IMR-90 (cell line): ENCODE measurements at regions not wholly inside any gene's neighbourhood (a gene's known extent, or its start where the extent isn't known, plus 50 kb on each side); places are given as distances from the start of the nearest gene placed in this dataset.

Experiments used
- ATAC-seq: fragments of 200-7000 bp; cut with Tn5 transposase; 2 replicates; pipeline ENCODE4 v1.9.1; 2020; ENCODE audit warnings: low read depth, mild to moderate bottlenecking, moderate library complexity
- BruUV-seq: library from RNA; stranded (reverse); fragments of 400-500 nt; replicated peaks from 2 replicates; lab custom pipeline; 2021; lab: Mats Ljungman, UMichigan
- CTCF ChIA-PET: fragments of 300-600 bp; formaldehyde crosslinking; extraction: SDS; loops from one replicate; lab custom pipeline; 2021; ENCODE audit warnings: antibody characterized with exemption; lab: Yijun Ruan, JAX
- POLR2A ChIA-PET: fragments of 300-600 bp; sonication (Branson Sonifier 250); formaldehyde crosslinking; loops from one replicate; lab custom pipeline; 2022; ENCODE audit warnings: antibody characterized with exemption; ENCODE audit not compliant: unreplicated experiment; lab: Charles Lee
- DNase-seq: peaks from one replicate; pipeline ENCODE4 v3.0.0; 2013
- H2AFZ ChIP-seq: replicated peaks from 2 replicates; pipeline ENCODE3; 2013; ENCODE audit warnings: low read length, mild to moderate bottlenecking; ENCODE audit not compliant: poor library complexity
- H2AK5ac ChIP-seq: 2 replicates; pipeline ENCODE4 v1.6.1; 2013; ENCODE audit warnings: low read depth, low read length, inconsistent platforms
- H2AK9ac ChIP-seq: replicated peaks from 2 replicates; pipeline ENCODE3; 2013; ENCODE audit warnings: mild to moderate bottlenecking, low read depth, low read length, moderate library complexity; ENCODE audit not compliant: poor library complexity
- H2BK120ac ChIP-seq: 2 replicates; pipeline ENCODE4 v1.6.1; 2013; ENCODE audit warnings: low read depth, low read length, inconsistent platforms
- H2BK15ac ChIP-seq: 3 replicates; pipeline ENCODE4 v1.6.1; 2013; ENCODE audit warnings: low read depth, low read length, inconsistent platforms
- H2BK20ac ChIP-seq: 2 replicates; pipeline ENCODE4 v1.6.1; 2013; ENCODE audit warnings: low read depth, mild to moderate bottlenecking, inconsistent platforms, low read length, moderate library complexity
- H2BK5ac ChIP-seq: 2 replicates; pipeline ENCODE4 v1.6.1; 2013; ENCODE audit warnings: mild to moderate bottlenecking, low read depth, low read length, inconsistent platforms; ENCODE audit not compliant: poor library complexity, severe bottlenecking
- H3K14ac ChIP-seq: replicated peaks from 2 replicates; pipeline ENCODE4 v1.6.1; 2013; ENCODE audit warnings: low read depth, low read length, inconsistent platforms
- H3K18ac ChIP-seq: 2 replicates; pipeline ENCODE4 v1.6.1; 2013; ENCODE audit warnings: low read depth, low read length, control low read depth
- H3K23ac ChIP-seq: 2 replicates; pipeline ENCODE4 v1.6.1; 2013; ENCODE audit warnings: low read depth, low read length, inconsistent platforms
- H3K27ac ChIP-seq: 2 replicates; pipeline ENCODE4 v1.5.1; 2013; ENCODE audit warnings: mild to moderate bottlenecking, control low read depth, low read length; ENCODE audit not compliant: insufficient read depth
- H3K27me3 ChIP-seq: 2 replicates; pipeline ENCODE4 v1.6.1; 2013; ENCODE audit warnings: low read length; ENCODE audit not compliant: control insufficient read depth, insufficient read depth
- H3K36me3 ChIP-seq: 2 replicates; pipeline ENCODE4 v1.6.1; 2013; ENCODE audit warnings: low read length, mixed read lengths; ENCODE audit not compliant: control insufficient read depth, insufficient read depth
- H3K4ac ChIP-seq: 2 replicates; pipeline ENCODE4 v1.6.1; 2013; ENCODE audit warnings: low read depth, low read length, inconsistent platforms
- H3K4me1 ChIP-seq: 2 replicates; pipeline ENCODE4 v1.6.1; 2013; ENCODE audit warnings: low read length, mixed read lengths; ENCODE audit not compliant: control insufficient read depth, insufficient read depth
- H3K4me2 ChIP-seq: 2 replicates; pipeline ENCODE4 v1.6.1; 2013; ENCODE audit warnings: low read depth, mild to moderate bottlenecking, control low read depth, low read length, moderate library complexity
- H3K4me3 ChIP-seq: 2 replicates; pipeline ENCODE4 v1.5.1; 2013; ENCODE audit warnings: low read depth, mild to moderate bottlenecking, control low read depth, low read length, moderate library complexity; ENCODE audit not compliant: insufficient read depth
- H3K56ac ChIP-seq: 2 replicates; pipeline ENCODE4 v1.6.1; 2013; ENCODE audit warnings: low read length, inconsistent platforms; ENCODE audit not compliant: insufficient read depth; ENCODE audit errors: extremely low read depth
- H3K79me1 ChIP-seq, 2 experiments: 2 replicates each; pipeline ENCODE4 v1.6.1; 2013; ENCODE audit warnings: low read length in 2 of 2, inconsistent platforms in 1 of 2, low read depth in 1 of 2
- H3K9ac ChIP-seq: 2 replicates; pipeline ENCODE4 v1.6.1; 2013; ENCODE audit warnings: low read depth, low read length, control low read depth
- H3K9me1 ChIP-seq: 2 replicates; pipeline ENCODE4 v1.6.1; 2013; ENCODE audit warnings: low read length, inconsistent platforms; ENCODE audit not compliant: insufficient read depth
- H3K9me3 ChIP-seq: 2 replicates; pipeline ENCODE4 v1.6.1; 2013; ENCODE audit warnings: low read length; ENCODE audit not compliant: control insufficient read depth, insufficient read depth
- H4K20me1 ChIP-seq: 2 replicates; pipeline ENCODE4 v1.6.1; 2013; ENCODE audit warnings: low read length, inconsistent platforms; ENCODE audit not compliant: insufficient read depth
- H4K5ac ChIP-seq: 2 replicates; pipeline ENCODE4 v1.6.1; 2013; ENCODE audit warnings: mild to moderate bottlenecking, low read depth, low read length, control low read depth
- H4K8ac ChIP-seq, 2 experiments: 2 replicates each; pipeline ENCODE4 v1.6.1; 2013; ENCODE audit warnings: low read depth in 2 of 2, low read length in 2 of 2, control low read depth in 1 of 2, inconsistent platforms in 1 of 2
- H4K91ac ChIP-seq: 2 replicates; pipeline ENCODE4 v1.6.1; 2013; ENCODE audit warnings: low read depth, low read length, inconsistent platforms; ENCODE audit not compliant: insufficient read depth
- BHLHE40 ChIP-seq: fragments of 150-350 bp; IDR thresholded peaks from 2 replicates; pipeline ENCODE4 v1.6.1; 2016; ENCODE audit warnings: mild to moderate bottlenecking, low read depth, low read length
- CEBPB ChIP-seq: IDR thresholded peaks from 2 replicates; pipeline ENCODE4 v1.6.1; 2012; ENCODE audit warnings: low read depth, low read length, improper control_type of control experiment
- CHD1 ChIP-seq: IDR thresholded peaks from 2 replicates; pipeline ENCODE4 v1.6.1; 2012; ENCODE audit warnings: low read depth, low read length, improper control_type of control experiment
- CTCF ChIP-seq: conservative IDR thresholded peaks from 2 replicates; pipeline ENCODE4 v1.5.1; 2012; ENCODE audit warnings: mild to moderate bottlenecking, low read depth, low read length, improper control_type of control experiment
- ELK1 ChIP-seq: fragments of 150-350 bp; IDR thresholded peaks from 2 replicates; pipeline ENCODE4 v1.6.1; 2016; ENCODE audit warnings: low read depth, mild to moderate bottlenecking, low read length, moderate library complexity, borderline replicate concordance
- FOS ChIP-seq: fragments of 150-350 bp; IDR thresholded peaks from 2 replicates; pipeline ENCODE4 v1.6.1; 2016; ENCODE audit warnings: low read depth, low read length
- MAFK ChIP-seq: IDR thresholded peaks from 2 replicates; pipeline ENCODE4 v1.6.1; 2012; ENCODE audit warnings: low read depth, low read length, improper control_type of control experiment
- MAZ ChIP-seq: IDR thresholded peaks from 2 replicates; pipeline ENCODE4 v1.6.1; 2012; ENCODE audit warnings: low read depth, mild to moderate bottlenecking, low read length, improper control_type of control experiment, moderate library complexity, borderline replicate concordance
- MXI1 ChIP-seq: IDR thresholded peaks from 2 replicates; pipeline ENCODE4 v1.6.1; 2012; ENCODE audit warnings: low read depth, mild to moderate bottlenecking, low read length, moderate library complexity, borderline replicate concordance
- NFE2L2 ChIP-seq: fragments of 150-350 bp; IDR thresholded peaks from 2 replicates; pipeline ENCODE4 v1.6.1; 2016; ENCODE audit warnings: low read depth, mild to moderate bottlenecking, low read length
- POLR2A ChIP-seq: IDR thresholded peaks from 2 replicates; pipeline ENCODE4 v1.6.1; 2012; ENCODE audit warnings: mild to moderate bottlenecking, low read depth, low read length
- RAD21 ChIP-seq: IDR thresholded peaks from 2 replicates; pipeline ENCODE4 v1.6.1; 2012; ENCODE audit warnings: low read length, improper control_type of control experiment
- RCOR1 ChIP-seq: IDR thresholded peaks from 2 replicates; pipeline ENCODE4 v1.6.1; 2012; ENCODE audit warnings: mild to moderate bottlenecking, low read length, improper control_type of control experiment; ENCODE audit not compliant: insufficient replicate concordance
- RFX5 ChIP-seq: IDR thresholded peaks from 2 replicates; pipeline ENCODE4 v1.8.0; 2012; ENCODE audit warnings: low read depth, mild to moderate bottlenecking, low read length, moderate library complexity
- SMC3 ChIP-seq: fragments of 150-350 bp; IDR thresholded peaks from 2 replicates; pipeline ENCODE4 v1.6.1; 2016; ENCODE audit warnings: low read depth, mild to moderate bottlenecking, antibody characterized with exemption, low read length, moderate library complexity
- USF2 ChIP-seq: fragments of 150-350 bp; IDR thresholded peaks from 2 replicates; pipeline ENCODE4 v1.6.1; 2017; ENCODE audit warnings: mild to moderate bottlenecking, antibody characterized with exemption, low read length, low read depth
- WGBS, 2 experiments: methylation state at CpG; one replicate each; pipeline versions ENCODE4 v1.1.5 to v1.1.7; 2013; ENCODE audit warnings: missing lambda C conversion rate in 2 of 2; ENCODE audit not compliant: insufficient read length in 1 of 2; ENCODE audit errors: extremely low coverage in 2 of 2; 5-methylcytosine and 5-hydroxymethylcytosine counted together
- dilution Hi-C: fragments of 300-500 bp; cut with HindIII; formaldehyde crosslinking; loops from one replicate; pipeline ENCODE4 v1.14.3; 2018; ENCODE audit warnings: low sequenced_read_pairs; ENCODE audit not compliant: unreplicated experiment
- in situ Hi-C: fragments of 300-500 bp; cut with MboI; formaldehyde crosslinking; loops from 3 replicates; pipeline ENCODE4 v1.14.3; 2019; ENCODE audit warnings: low sequenced_read_pairs, inconsistent platforms, mixed read lengths
- intact Hi-C: fragments of 100-400 bp; cut with micrococcal nuclease; formaldehyde crosslinking; loops from 2 replicates; pipeline ENCODE4 v1.10.0; 2022

GRCh38 chr4:58590722-58591121 is 1480.5 kb upstream of the IGFBP7 start:
- Histone ChIP-seq H3K4me1 (no peaks in the 10 kb centered on the region), H4K20me1 (no peaks in the 10 kb centered on the region), H4K91ac (no peak overlapping the region), H3K4ac (no peak overlapping the region), H3K27ac (no peak overlapping the region), H2BK15ac (no peak overlapping the region), H3K27me3 (no peaks in the 10 kb centered on the region), H4K5ac (no peak overlapping the region), H3K4me3 (no peak overlapping the region), H3K56ac (no peak overlapping the region), H2AK9ac (no peak overlapping the region), H3K36me3 (no peaks in the 10 kb centered on the region), H2BK20ac (no peak overlapping the region), H2BK120ac (no peak overlapping the region), H3K18ac (no peak overlapping the region), H3K9ac (no peak overlapping the region), H4K8ac (no peak overlapping the region), H3K4me2 (no peak overlapping the region), H2BK5ac (no peak overlapping the region), H3K9me1 (no peaks in the 10 kb centered on the region), H3K79me1 (no peaks in the 10 kb centered on the region), H3K9me3 (0 out of 2 replicates have a peak, but pooled peaks cover 3% of the 10 kb centered on the region), H3K14ac (no peak overlapping the region), H2AK5ac (no peak overlapping the region), H2AFZ (no peak overlapping the region), H3K23ac (no peak overlapping the region)
- dilution Hi-C loops (no loop called here), intact Hi-C loops (no loop called here), in situ Hi-C loops (no loop called here)
- BruUV-seq = no TSS peak
- WGBS, 2 experiments = 40% methylated on average over 1 of the region's 2 CpGs; no CpG with 5 or more reads in 1 of the 2 experiments
- POLR2A ChIA-PET = no interaction called here
- CTCF ChIA-PET = no interaction called here
- TF ChIP-seq MXI1 (no peak), CTCF (no peak), RAD21 (no peak), MAZ (no peak), RFX5 (no peak), MAFK (no peak), CHD1 (no peak), BHLHE40 (no peak), SMC3 (no peak), USF2 (no peak), FOS (no peak), CEBPB (no peak), RCOR1 (no peak), NFE2L2 (no peak), POLR2A (no peak), ELK1 (no peak)
- ATAC-seq (no peak), DNase-seq (no peak)
